Cardiac fibroblast (primary cell): ENCODE measurements at regions not wholly inside any gene's neighbourhood (a gene's known extent, or its start where the extent isn't known, plus 50 kb on each side); places are given as distances from the start of the nearest gene placed in this dataset.
A peak's percentile ranks its signal among the peaks of the same experiment; 100 is the strongest.

Experiments
- DNase-seq, 2 donors: peaks; one replicate each; pipeline versions ENCODE4 v3.0.0 to v3.0.0-alpha.2; 2010; ENCODE audit warnings: low read depth in 2 of 2
- H3K4me3 ChIP-seq, 2 donors: replicated peaks in 1 of 2; 1 replicate in 1 of 2; 2 replicates in 1 of 2; pipeline ENCODE4 v1.5.1; 2011; ENCODE audit warnings: low read depth in 2 of 2, low read length in 2 of 2, mild to moderate bottlenecking in 2 of 2, moderate library complexity in 1 of 2
- TF ChIP-seq, protein P1 (sequence below): IDR thresholded peaks from one replicate; pipeline ENCODE4 v1.5.1; 2011; ENCODE audit warnings: low read depth, mild to moderate bottlenecking, low read length, inconsistent platforms

DNA sequence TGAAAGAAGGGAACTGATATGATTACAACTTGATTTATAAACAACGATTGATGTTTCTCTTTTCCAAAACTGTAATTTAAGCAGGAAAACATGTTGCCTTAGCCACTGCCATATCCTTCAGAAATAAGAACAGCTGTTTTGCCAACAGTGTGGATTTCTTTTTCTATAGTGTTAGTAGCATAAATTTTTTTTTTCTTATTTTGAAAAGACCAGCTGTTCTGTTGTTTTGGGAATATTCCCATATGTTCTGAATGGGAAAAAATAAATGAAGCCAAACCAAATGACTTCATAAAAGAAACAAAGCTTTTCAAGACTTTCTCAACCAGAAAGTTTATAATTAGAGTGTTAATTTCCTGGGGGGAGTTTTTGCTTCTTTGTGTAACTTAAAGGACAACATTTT, 83.9 kb upstream of the ARHGAP24 start:
- no peak overlapping the region for H3K4me3 ChIP-seq
- DNase-seq: no peak
- TF ChIP-seq, protein P1, sequence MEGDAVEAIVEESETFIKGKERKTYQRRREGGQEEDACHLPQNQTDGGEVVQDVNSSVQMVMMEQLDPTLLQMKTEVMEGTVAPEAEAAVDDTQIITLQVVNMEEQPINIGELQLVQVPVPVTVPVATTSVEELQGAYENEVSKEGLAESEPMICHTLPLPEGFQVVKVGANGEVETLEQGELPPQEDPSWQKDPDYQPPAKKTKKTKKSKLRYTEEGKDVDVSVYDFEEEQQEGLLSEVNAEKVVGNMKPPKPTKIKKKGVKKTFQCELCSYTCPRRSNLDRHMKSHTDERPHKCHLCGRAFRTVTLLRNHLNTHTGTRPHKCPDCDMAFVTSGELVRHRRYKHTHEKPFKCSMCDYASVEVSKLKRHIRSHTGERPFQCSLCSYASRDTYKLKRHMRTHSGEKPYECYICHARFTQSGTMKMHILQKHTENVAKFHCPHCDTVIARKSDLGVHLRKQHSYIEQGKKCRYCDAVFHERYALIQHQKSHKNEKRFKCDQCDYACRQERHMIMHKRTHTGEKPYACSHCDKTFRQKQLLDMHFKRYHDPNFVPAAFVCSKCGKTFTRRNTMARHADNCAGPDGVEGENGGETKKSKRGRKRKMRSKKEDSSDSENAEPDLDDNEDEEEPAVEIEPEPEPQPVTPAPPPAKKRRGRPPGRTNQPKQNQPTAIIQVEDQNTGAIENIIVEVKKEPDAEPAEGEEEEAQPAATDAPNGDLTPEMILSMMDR: no peak

DNA sequence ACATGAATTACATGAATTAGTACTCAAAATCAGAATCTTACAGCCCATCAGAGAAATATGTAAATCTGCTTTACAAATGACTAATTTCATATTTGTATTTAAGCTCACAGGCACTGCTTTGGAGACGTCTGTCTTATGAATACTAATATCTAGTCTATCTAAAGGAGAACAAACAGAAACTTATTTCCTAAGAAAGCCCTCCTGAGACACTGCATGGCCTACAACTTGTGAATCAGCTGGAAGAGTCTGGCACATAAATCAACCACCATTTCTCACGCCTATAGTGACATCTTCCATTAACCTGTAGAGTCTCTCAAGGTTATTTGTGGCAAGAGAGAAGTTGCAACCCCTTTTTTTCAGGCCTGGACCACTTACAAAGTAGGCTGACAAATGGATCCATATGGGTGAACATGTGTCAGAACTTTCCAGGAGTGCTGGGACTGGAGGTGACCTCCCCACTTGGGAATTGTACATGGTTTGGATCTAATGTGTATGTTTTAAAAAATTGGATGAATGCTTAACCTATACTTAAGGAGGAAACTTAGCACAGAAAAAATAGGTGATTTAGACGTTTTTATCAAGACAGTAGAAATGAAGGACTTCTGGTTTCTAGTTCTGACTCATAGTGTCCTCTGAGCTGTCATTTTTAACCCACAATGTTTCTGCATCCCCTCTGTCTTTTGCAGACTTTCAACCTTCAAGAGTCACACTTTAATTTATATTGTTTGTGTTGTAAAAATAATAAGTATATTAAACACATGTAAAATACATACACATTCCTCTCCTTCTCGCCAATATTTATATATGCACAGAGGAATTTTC, 83.2 kb upstream of the ARHGAP24 start:
- H3K4me3 ChIP-seq: no peak overlapping the region
- DNase-seq: peak in 1 of 2 donors; percentile 39
- TF ChIP-seq, protein P1: no peak

DNA sequence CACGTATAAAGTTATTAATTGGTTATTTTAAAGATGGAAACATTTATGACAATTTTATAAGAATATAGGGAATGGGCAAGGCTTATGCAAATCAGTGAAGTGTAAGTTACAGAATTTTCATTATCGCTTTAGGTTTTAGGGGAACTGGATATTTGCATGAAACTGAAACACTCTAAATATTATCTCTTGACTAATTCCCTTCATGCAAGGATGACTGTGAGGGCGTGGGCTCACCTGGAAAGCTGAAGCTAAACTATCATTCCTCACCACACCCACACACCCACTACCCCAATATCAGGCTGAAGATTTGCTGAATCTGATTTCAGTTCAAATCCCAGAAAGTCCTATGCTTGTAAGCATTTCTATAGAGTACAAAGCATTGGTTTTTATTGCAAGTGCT, 81.7 kb upstream of the ARHGAP24 start:
- TF ChIP-seq, protein P1: no peak
- no peak for DNase-seq
- no peak overlapping the region for H3K4me3 ChIP-seq

DNA sequence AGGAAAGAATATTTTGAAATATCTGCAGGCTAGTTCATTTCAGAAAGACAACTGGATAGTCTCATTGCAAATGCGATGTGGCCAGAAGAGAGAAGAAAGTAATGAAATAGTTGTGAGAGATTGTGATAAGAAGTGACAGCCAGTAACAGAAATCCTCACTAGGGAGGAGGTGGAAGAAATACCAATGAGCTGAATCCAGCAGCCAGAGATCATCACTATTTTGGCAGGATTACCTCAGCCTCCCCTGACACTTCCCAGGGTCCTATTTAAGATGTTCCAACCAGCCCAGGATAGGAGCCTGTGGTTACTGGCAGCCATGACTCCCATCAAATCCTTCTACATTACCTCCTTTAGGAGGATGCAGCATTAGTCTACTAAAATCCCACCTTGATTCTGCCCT, 76.7 kb upstream of the ARHGAP24 start:
- DNase-seq: peak; percentile 64 to 80
- TF ChIP-seq, protein P1: no peak
- no peak overlapping the region for H3K4me3 ChIP-seq

DNA sequence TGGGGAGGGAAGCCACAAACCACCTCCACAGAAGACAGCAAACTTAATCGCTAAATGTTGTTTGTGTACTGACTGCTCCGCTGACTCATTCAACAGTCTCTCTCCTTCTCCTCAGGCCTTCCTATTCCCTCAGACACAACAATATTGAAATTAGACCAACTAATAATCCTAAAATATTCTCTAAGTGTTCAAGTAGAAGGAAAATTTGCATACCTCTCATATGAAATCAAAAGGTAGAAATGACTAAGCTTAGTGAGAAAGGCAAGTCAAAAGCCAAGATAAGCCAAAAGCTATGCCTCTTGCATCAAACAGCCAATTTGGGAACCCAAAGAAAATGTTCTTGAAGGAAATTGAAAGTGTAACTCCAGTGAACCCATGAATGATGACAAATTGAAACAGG, 75.7 kb upstream of the ARHGAP24 start:
- DNase-seq: peak in 1 of 2 donors; percentile 41
- TF ChIP-seq, protein P1: no peak
- no peak overlapping the region for H3K4me3 ChIP-seq

DNA sequence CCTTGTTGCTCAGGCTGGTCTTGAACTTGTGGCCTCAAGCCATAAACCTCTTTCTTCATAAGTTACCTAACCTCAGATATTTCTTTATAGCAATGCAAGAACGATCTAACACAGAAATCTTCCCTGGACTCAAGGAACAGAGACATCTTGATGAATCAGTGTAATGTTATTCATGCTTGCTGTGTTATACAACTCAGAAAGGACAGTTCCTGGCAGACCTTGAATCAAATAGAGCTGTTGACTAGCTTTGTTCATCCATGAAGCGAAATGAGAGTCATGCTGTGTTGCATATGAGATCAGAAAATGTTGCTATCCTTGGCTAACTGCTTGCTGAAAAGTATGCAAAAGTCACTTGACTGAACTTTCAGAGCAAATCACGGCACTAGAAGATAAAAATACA, 72.6 kb upstream of the ARHGAP24 start:
- DNase-seq: peak; percentile 91 to 95

More for the DNA sequence above, 72.6 kb upstream of the ARHGAP24 start:
- TF ChIP-seq, protein P1: no peak
- no peak overlapping the region for H3K4me3 ChIP-seq
